LNCaP clone FGC (cell line): ENCODE measurements at regions not wholly inside any gene's neighbourhood (a gene's known extent, or its start where the extent isn't known, plus 50 kb on each side); places are given as distances from the start of the nearest gene placed in this dataset.

Experiments used
- DNase-seq: peaks from one replicate; pipeline ENCODE4 v3.0.0-alpha.2; 2011; ENCODE audit warnings: low read depth
- H3K4me3 ChIP-seq: 2 replicates; pipeline ENCODE4 v1.5.1; 2011; ENCODE audit warnings: mild to moderate bottlenecking, low read depth, low read length, control low read depth
- TF ChIP-seq, protein P1 (sequence below): IDR thresholded peaks from 2 replicates; pipeline ENCODE4 v1.5.1; 2012; ENCODE audit warnings: mild to moderate bottlenecking; ENCODE audit not compliant: control insufficient read depth, insufficient read depth; ENCODE audit errors: extremely low read depth

DNA sequence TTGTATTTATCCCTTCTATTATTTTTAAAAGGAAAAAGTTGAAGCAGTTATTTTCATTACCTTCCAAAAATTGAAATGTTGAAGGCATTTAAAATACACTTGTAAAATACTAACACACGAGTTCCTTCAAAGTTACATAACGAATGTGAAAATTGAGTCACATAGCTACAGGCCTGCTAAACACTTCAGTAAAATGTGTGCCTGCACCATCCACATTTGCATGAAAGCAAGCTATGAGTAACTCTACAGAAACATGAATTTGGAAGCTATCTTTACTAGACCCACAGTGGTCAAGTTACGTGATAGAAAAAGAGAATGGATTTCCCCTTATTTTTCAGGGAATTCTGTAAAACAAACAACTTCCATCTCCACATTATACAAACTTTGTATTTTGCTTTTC is 1148.8 kb upstream of the PCDH7 start:
- H3K4me3 ChIP-seq: no peak overlapping the region
- no peak for DNase-seq
- TF ChIP-seq, protein P1, sequence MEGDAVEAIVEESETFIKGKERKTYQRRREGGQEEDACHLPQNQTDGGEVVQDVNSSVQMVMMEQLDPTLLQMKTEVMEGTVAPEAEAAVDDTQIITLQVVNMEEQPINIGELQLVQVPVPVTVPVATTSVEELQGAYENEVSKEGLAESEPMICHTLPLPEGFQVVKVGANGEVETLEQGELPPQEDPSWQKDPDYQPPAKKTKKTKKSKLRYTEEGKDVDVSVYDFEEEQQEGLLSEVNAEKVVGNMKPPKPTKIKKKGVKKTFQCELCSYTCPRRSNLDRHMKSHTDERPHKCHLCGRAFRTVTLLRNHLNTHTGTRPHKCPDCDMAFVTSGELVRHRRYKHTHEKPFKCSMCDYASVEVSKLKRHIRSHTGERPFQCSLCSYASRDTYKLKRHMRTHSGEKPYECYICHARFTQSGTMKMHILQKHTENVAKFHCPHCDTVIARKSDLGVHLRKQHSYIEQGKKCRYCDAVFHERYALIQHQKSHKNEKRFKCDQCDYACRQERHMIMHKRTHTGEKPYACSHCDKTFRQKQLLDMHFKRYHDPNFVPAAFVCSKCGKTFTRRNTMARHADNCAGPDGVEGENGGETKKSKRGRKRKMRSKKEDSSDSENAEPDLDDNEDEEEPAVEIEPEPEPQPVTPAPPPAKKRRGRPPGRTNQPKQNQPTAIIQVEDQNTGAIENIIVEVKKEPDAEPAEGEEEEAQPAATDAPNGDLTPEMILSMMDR: no peak

DNA sequence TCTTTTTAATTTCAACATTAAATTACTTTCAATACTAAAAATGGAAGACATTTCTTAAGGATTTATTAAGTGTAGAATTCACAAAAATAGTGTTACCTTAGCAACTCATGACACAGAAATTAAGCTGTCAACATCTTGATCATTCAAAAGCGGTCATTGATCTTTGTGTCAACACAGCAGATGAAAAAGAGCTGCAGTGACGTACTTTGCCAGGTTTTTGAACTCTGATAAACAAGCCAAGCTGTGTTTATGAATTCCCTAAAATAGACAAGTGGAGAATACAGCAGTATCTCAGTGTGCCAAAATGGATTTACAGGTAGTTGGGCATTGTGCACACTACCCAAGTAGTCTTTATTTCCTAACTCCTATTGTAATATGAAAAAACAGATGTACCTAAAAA is 1141.8 kb upstream of the PCDH7 start:
- DNase-seq: no peak
- TF ChIP-seq, protein P1: no peak
- H3K4me3 ChIP-seq: no peak overlapping the region

DNA sequence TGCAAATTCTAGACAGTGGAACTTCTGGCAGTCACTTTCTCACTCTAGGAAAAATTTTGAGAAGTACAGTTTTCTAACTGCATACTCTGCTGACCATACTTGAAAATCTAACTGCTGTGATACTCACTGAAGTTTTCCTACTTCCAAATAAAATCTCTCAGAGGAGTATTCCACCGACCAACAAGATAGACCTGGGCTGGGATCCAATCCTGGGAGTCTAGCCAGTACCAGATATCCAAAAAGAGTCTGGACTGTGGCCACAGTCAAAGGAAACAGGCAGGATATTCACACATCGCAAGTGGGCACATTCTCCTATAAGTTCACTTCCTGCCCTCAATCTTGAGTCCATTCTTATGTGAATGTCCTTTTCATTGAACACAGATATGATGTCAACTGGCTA is 1138.7 kb upstream of the PCDH7 start:
- no peak overlapping the region for H3K4me3 ChIP-seq
- TF ChIP-seq, protein P1: no peak
- DNase-seq: peak; percentile 50

DNA sequence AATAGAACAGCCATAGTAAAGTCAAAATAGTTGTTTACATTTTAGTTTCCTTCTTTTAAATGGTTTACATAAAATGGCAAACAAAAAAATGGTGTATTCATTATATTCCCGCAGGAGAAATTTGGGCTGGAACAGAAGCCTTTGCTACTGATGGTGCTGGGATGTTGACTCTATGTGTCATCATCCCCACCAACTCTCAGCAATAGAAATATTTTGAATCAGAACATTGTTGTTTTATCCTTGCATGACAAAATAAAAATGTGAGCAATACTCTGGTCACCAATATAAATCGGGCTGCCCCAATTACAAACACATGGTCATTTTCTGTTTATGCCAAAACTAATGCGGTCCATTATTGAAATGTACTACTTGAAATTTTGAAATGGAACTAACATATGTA is 1131.6 kb upstream of the PCDH7 start:
- DNase-seq: no peak
- TF ChIP-seq, protein P1: no peak
- no peak overlapping the region for H3K4me3 ChIP-seq

DNA sequence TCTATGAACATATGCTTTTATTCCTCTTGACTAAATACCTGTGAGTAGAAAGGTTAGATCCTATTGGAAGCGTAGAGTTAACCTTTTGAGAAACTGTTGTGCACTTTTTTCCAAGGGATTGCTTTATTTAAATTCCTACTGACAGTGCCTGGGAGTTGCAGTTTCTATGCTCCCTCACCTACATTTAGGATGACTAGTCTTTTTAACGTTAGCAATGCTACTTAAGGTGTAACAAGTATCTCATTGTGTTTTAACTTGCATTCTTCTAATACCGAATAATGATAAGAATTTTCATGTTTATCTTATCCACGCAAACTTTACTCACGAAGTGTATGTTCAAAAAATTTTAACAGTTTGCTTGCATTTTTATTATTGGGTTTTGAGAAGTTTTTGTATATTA is 1123.9 kb upstream of the PCDH7 start:
- TF ChIP-seq, protein P1: no peak
- no peak for DNase-seq
- no peak overlapping the region for H3K4me3 ChIP-seq

DNA sequence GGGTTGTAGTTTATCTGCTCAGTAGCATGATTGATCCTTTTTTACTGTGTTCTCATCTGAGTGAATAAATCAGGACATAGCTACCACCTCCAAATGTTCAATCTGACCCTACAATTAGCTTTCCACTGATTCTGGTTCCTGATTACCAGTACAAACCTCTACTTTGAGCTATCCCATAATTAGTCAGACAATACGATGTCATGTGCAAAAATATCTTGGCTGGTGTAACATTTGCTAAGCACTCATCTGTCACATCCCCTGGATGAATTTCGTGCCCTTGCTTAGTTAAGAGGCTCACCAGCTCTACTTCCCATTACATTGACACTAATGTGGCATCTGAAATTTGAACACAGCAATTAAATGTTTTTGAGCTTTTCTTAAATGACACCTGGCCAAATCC is 1101.0 kb upstream of the PCDH7 start:
- DNase-seq: no peak
- TF ChIP-seq, protein P1: no peak
- no peak overlapping the region for H3K4me3 ChIP-seq

DNA sequence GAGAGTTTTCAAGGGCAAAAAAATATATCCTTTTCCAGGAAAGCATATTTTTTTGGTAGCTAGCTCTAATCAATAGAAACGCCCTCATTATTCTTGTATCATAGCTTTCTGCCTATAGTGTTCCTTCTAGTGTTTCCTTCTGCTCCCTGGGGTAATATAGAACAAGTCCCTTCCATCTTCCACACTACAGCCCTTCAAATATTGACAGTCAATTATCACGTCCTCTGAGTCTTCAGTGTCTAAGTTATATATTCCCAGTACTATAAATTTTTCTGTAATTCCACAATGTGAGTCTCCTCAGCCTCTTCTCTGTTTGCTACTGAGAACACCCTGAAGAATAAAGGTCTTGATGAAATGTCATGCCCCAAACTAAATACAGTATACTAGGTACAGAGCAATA is 1088.0 kb upstream of the PCDH7 start:
- TF ChIP-seq, protein P1: no peak
- H3K4me3 ChIP-seq: no peak overlapping the region

More for the DNA sequence above, 1088.0 kb upstream of the PCDH7 start:
- DNase-seq: no peak
